H9 (cell line): ENCODE measurements at regions not wholly inside any gene's neighbourhood (a gene's known extent, or its start where the extent isn't known, plus 50 kb on each side); places are given as distances from the start of the nearest gene placed in this dataset.

Experiments used
- DNase-seq: peaks from one replicate; pipeline ENCODE4 v3.0.0-alpha.2; 2017
- H2AFZ ChIP-seq: one replicate; pipeline ENCODE4 v1.6.1; 2013; ENCODE audit warnings: mild to moderate bottlenecking, low read length, control low read depth, moderate library complexity
- H2AK5ac ChIP-seq: 2 replicates; pipeline ENCODE4 v1.6.1; 2013; ENCODE audit warnings: low read length, control low read depth, mixed read lengths; ENCODE audit not compliant: insufficient read length
- H2BK120ac ChIP-seq: one replicate; pipeline ENCODE4 v1.6.1; 2013; ENCODE audit warnings: low read depth, mild to moderate bottlenecking, low read length, control low read depth, inconsistent platforms; ENCODE audit not compliant: poor library complexity, severe bottlenecking
- H2BK12ac ChIP-seq: 2 replicates; pipeline ENCODE4 v1.6.1; 2013; ENCODE audit warnings: low read length, control low read depth, mixed read lengths, low read depth; ENCODE audit not compliant: insufficient read length
- H2BK15ac ChIP-seq: 2 replicates; pipeline ENCODE4 v1.6.1; 2013; ENCODE audit warnings: low read depth, low read length, control low read depth
- H2BK20ac ChIP-seq: one replicate; pipeline ENCODE4 v1.6.1; 2013; ENCODE audit warnings: low read depth, mild to moderate bottlenecking, low read length, control low read depth, inconsistent platforms; ENCODE audit not compliant: poor library complexity, severe bottlenecking
- H2BK5ac ChIP-seq: 2 replicates; pipeline ENCODE4 v1.6.1; 2013; ENCODE audit warnings: low read length, control low read depth, mixed read lengths; ENCODE audit not compliant: insufficient read length
- H3K14ac ChIP-seq: 2 replicates; pipeline ENCODE4 v1.6.1; 2013; ENCODE audit warnings: low read length, control low read depth; ENCODE audit not compliant: insufficient read depth
- H3K18ac ChIP-seq: 2 replicates; pipeline ENCODE4 v1.6.1; 2013; ENCODE audit warnings: low read depth, mild to moderate bottlenecking, mixed read lengths, low read length, control low read depth; ENCODE audit not compliant: insufficient read length
- H3K23ac ChIP-seq: 2 replicates; pipeline ENCODE4 v1.6.1; 2013; ENCODE audit warnings: low read length, control low read depth, mixed read lengths, low read depth; ENCODE audit not compliant: insufficient read length
- H3K23me2 ChIP-seq: 2 replicates; pipeline ENCODE4 v1.6.1; 2013; ENCODE audit warnings: low read depth, mild to moderate bottlenecking, mixed read lengths, low read length, control low read depth; ENCODE audit not compliant: insufficient read length, poor library complexity, severe bottlenecking
- H3K27ac ChIP-seq: 2 replicates; pipeline ENCODE4 v1.5.1; 2013; ENCODE audit warnings: low read length, control low read depth, mixed read lengths, low read depth; ENCODE audit not compliant: insufficient read length
- H3K27me3 ChIP-seq: 2 replicates; pipeline ENCODE4 v1.6.1; 2013; ENCODE audit warnings: low read length, control low read depth, inconsistent platforms; ENCODE audit not compliant: insufficient read depth
- H3K4ac ChIP-seq: 2 replicates; pipeline ENCODE4 v1.6.1; 2013; ENCODE audit warnings: low read depth, mild to moderate bottlenecking, control low read depth, inconsistent platforms, low read length, moderate library complexity
- H3K4me1 ChIP-seq: 2 replicates; pipeline ENCODE4 v1.6.1; 2013; ENCODE audit warnings: low read length, control low read depth, inconsistent platforms; ENCODE audit not compliant: insufficient read depth
- H3K4me2 ChIP-seq: 2 replicates; pipeline ENCODE4 v1.6.1; 2013; ENCODE audit warnings: low read length, control low read depth, mixed read lengths; ENCODE audit not compliant: insufficient read length, insufficient read depth
- H3K56ac ChIP-seq: 2 replicates; pipeline ENCODE4 v1.6.1; 2013; ENCODE audit warnings: low read depth, mild to moderate bottlenecking, mixed read lengths, low read length, control low read depth; ENCODE audit not compliant: insufficient read length
- H3K79me1 ChIP-seq: 2 replicates; pipeline ENCODE4 v1.6.1; 2013; ENCODE audit warnings: low read depth, mild to moderate bottlenecking, moderate library complexity, low read length, control low read depth, inconsistent platforms; ENCODE audit not compliant: insufficient read depth, poor library complexity, severe bottlenecking
- H3K79me2 ChIP-seq: 2 replicates; pipeline ENCODE4 v1.6.1; 2013; ENCODE audit warnings: low read length, control low read depth, inconsistent platforms; ENCODE audit not compliant: insufficient read depth
- H3K9ac ChIP-seq: 2 replicates; pipeline ENCODE4 v1.6.1; 2013; ENCODE audit warnings: low read length, control low read depth, mixed read lengths; ENCODE audit not compliant: insufficient read length; ENCODE audit errors: extremely low read depth
- H3K9me3 ChIP-seq: one replicate; pipeline ENCODE4 v1.6.1; 2013; ENCODE audit warnings: low read depth, low read length, inconsistent platforms; ENCODE audit not compliant: control insufficient read depth
- H3T11ph ChIP-seq: one replicate; pipeline ENCODE4 v1.6.1; 2013; ENCODE audit warnings: mild to moderate bottlenecking, low read length, control low read depth, inconsistent platforms
- H4K20me1 ChIP-seq: one replicate; pipeline ENCODE4 v1.6.1; 2013; ENCODE audit not compliant: control insufficient read depth, insufficient read length, insufficient read depth
- H4K5ac ChIP-seq: 2 replicates; pipeline ENCODE4 v1.6.1; 2013; ENCODE audit warnings: low read depth, mild to moderate bottlenecking, mixed read lengths, low read length, control low read depth; ENCODE audit not compliant: insufficient read length
- H4K8ac ChIP-seq: replicated peaks from 2 replicates; pipeline ENCODE4 v1.6.1; 2013; ENCODE audit warnings: low read length, control low read depth, mixed read lengths, low read depth; ENCODE audit not compliant: insufficient read length
- H4K91ac ChIP-seq: 2 replicates; pipeline ENCODE4 v1.6.1; 2013; ENCODE audit warnings: low read depth, mild to moderate bottlenecking, moderate library complexity, mixed read lengths, low read length, control low read depth; ENCODE audit not compliant: insufficient read length
- H3K27ac Mint-ChIP-seq, 3 experiments: 2 replicates in 2 of 3; 3 replicates in 1 of 3; pipeline ENCODE4 v1.8.0; 2020 to 2021; ENCODE audit warnings: mixed read lengths in 3 of 3, mild to moderate bottlenecking in 1 of 3, moderate library complexity in 1 of 3
- H3K27me3 Mint-ChIP-seq: 2 replicates; pipeline ENCODE4 v1.8.0; 2021; ENCODE audit warnings: low read depth, mild to moderate bottlenecking, moderate library complexity, mixed read lengths
- H3K36me3 Mint-ChIP-seq, 3 experiments: 2 replicates in 2 of 3; 3 replicates in 1 of 3; pipeline ENCODE4 v1.8.0; 2020 to 2021; ENCODE audit warnings: low read depth in 3 of 3, mixed read lengths in 3 of 3; ENCODE audit not compliant: insufficient read depth in 1 of 3
- H3K4me1 Mint-ChIP-seq, 2 experiments: 2 replicates each; pipeline ENCODE4 v1.8.0; 2020; ENCODE audit warnings: mixed read lengths in 2 of 2
- H3K4me3 Mint-ChIP-seq, 2 experiments: 2 replicates in 1 of 2; 3 replicates in 1 of 2; pipeline ENCODE4 v1.8.0; 2020 to 2021; ENCODE audit warnings: mild to moderate bottlenecking in 2 of 2, mixed read lengths in 2 of 2, moderate library complexity in 1 of 2
- H3K9me3 Mint-ChIP-seq, 2 experiments: 2 replicates in 1 of 2; 3 replicates in 1 of 2; pipeline ENCODE4 v1.8.0; 2020; ENCODE audit warnings: mild to moderate bottlenecking in 2 of 2, mixed read lengths in 2 of 2, moderate library complexity in 1 of 2
- CTCF ChIP-seq: fragments of 200-600 bp; sonication (generic); conservative IDR thresholded peaks from 3 replicates; pipeline ENCODE4 v1.8.0; 2021; ENCODE audit warnings: antibody characterized with exemption, mild to moderate bottlenecking
- WGBS: extraction: QIAGEN DNeasy Blood & Tissue Kit; methylation state at CpG from one replicate; pipeline ENCODE4 v1.1.7; 2013; ENCODE audit warnings: missing lambda C conversion rate, low lambda C conversion rate, mixed read lengths; ENCODE audit not compliant: insufficient read length; ENCODE audit errors: extremely low coverage; 5-methylcytosine and 5-hydroxymethylcytosine counted together

DNA sequence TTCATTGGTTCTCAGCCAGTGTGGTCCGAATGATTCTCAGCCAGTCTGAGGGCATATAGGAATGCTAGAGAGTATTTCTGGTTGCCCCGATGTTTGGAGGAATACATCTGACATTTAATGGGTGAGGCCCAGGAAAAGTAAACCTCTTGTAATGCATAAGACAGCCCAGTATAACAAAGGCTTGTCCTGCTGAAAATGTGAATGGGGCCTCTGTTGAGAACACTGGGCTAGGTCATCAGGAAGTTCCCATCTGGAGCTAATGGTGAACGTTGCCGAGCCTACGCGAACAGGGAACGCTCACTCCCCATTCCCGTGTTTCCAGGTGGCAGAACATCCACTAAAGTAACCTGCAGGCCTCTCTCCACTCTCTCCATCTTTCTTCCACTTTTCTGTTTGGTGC is 132.0 kb upstream of the CLNK start:
- H2BK12ac ChIP-seq, result no peak overlapping the region
- H3K4ac ChIP-seq, result no peak overlapping the region
- no peaks in the 10 kb centered on the region for H3K23me2 ChIP-seq
- H3K4me3 Mint-ChIP-seq, result no peak overlapping the region
- no peak overlapping the region for H2BK120ac ChIP-seq
- H3K9me3 ChIP-seq, result no peaks in the 10 kb centered on the region
- no peak overlapping the region for H4K8ac ChIP-seq
- H4K20me1 ChIP-seq, result no peaks in the 10 kb centered on the region
- no peak overlapping the region for H4K5ac ChIP-seq
- H3K36me3 Mint-ChIP-seq, result no peaks in the 10 kb centered on the region
- WGBS, result no CpG with 5 or more reads among the region's 8 CpGs
- no peaks in the 10 kb centered on the region for H3K27me3 Mint-ChIP-seq
- H3K27me3 ChIP-seq, result no peaks in the 10 kb centered on the region
- no peak overlapping the region for H3K18ac ChIP-seq
- no peaks in the 10 kb centered on the region for H3K79me1 ChIP-seq
- no peak overlapping the region for H2BK15ac ChIP-seq
- no peak overlapping the region for H3K4me2 ChIP-seq
- H3K9me3 Mint-ChIP-seq, result no peaks in the 10 kb centered on the region
- no peak for DNase-seq
- no peak overlapping the region for H3K23ac ChIP-seq
- peaks cover 0 to 10% of the 10 kb centered on the region in 2 experiments; a peak in 2 of 4 replicates for H3K4me1 Mint-ChIP-seq
- no peak overlapping the region for H4K91ac ChIP-seq
- H3K27ac ChIP-seq, result no peak overlapping the region
- no peak overlapping the region for H2BK5ac ChIP-seq
- no peak for TF ChIP-seq CTCF
- H2AFZ ChIP-seq, result no peak overlapping the region
- H3K56ac ChIP-seq, result no peak overlapping the region
- H3K9ac ChIP-seq, result no peak overlapping the region
- H3K27ac Mint-ChIP-seq, result no peak overlapping the region
- H2BK20ac ChIP-seq, result no peak overlapping the region
- H3K14ac ChIP-seq, result no peak overlapping the region
- H3T11ph ChIP-seq, result no peak overlapping the region
- no peaks in the 10 kb centered on the region for H3K79me2 ChIP-seq
- no peak overlapping the region for H2AK5ac ChIP-seq
- H3K4me1 ChIP-seq, result no peaks in the 10 kb centered on the region
